OCI-LY3 (cell line): ENCODE measurements at regions not wholly inside any gene's neighbourhood (a gene's known extent, or its start where the extent isn't known, plus 50 kb on each side); places are given as distances from the start of the nearest gene placed in this dataset.

Experiments used
- EZH2phosphoT487 ChIP-seq: fragments of 200-600 bp; shearing (Covaris generic); IDR thresholded peaks from 2 replicates; pipeline ENCODE4 v1.6.1; 2018; ENCODE audit warnings: antibody characterized with exemption, mixed run types, low read depth
- TF ChIP-seq, protein P1 (sequence below): fragments of 200-600, 300-600 bp; sonication (generic); IDR thresholded peaks from 2 replicates; pipeline ENCODE4 v1.5.1; 2014; ENCODE audit warnings: antibody characterized with exemption, low read length, low read depth

DNA sequence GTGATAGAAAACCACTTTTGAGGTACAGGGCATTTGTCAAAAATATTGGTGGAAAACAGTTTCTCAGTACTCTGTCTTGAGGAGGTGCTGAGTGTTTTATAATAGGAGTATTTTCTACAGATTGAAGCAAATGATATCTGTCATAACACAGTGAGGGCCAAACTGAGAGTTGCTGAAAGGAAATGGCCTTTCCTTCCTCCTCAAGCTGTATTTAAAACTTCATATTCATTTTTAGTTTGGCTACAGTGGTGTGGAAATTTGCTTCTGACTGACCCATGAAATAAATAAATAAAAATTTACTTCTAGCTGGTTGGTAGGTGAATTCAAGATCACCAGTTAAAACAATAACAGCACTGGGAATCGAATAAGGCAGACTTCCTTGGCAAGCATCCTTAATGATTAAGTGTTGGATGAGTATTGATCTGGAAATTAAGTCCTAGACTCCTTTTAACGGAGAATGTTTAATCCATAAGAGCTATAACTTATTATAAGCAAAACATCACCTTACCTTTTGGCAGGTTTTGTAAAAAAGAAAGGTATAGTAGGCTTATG, 828.6 kb upstream of the CITED2 start:
- TF ChIP-seq, protein P1, sequence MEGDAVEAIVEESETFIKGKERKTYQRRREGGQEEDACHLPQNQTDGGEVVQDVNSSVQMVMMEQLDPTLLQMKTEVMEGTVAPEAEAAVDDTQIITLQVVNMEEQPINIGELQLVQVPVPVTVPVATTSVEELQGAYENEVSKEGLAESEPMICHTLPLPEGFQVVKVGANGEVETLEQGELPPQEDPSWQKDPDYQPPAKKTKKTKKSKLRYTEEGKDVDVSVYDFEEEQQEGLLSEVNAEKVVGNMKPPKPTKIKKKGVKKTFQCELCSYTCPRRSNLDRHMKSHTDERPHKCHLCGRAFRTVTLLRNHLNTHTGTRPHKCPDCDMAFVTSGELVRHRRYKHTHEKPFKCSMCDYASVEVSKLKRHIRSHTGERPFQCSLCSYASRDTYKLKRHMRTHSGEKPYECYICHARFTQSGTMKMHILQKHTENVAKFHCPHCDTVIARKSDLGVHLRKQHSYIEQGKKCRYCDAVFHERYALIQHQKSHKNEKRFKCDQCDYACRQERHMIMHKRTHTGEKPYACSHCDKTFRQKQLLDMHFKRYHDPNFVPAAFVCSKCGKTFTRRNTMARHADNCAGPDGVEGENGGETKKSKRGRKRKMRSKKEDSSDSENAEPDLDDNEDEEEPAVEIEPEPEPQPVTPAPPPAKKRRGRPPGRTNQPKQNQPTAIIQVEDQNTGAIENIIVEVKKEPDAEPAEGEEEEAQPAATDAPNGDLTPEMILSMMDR: no peak
- no peak for TF ChIP-seq EZH2phosphoT487
